ENCODE measurements at regions not wholly inside any gene's neighbourhood (a gene's known extent, or its start where the extent isn't known, plus 50 kb on each side); places are given as distances from the start of the nearest gene placed in this dataset.

GRCh38 chr3:167887096-167887495 is 151.6 kb downstream of the SERPINI1 start:
- FAIRE-seq (no peak), DNase-seq (peak in 2 of 5 donors; percentile 21 to 58)
- intact Hi-C loops (cut with DNase I) = no loop called here

GRCh38 chr3:167886690-167887089 is 151.2 kb downstream of the SERPINI1 start:
- intact Hi-C loops (cut with DNase I) = no loop called here
- H3K9me3 ChIP-seq (ENCODE audit: control insufficient read depth in 2 of 3, insufficient read depth in 1 of 3, low read length in 3 of 3) = no peaks in the 10 kb centered on the region

More at GRCh38 chr3:167887096-167887495, 151.6 kb downstream of the SERPINI1 start:
- H3K4me1 ChIP-seq (ENCODE audit: control insufficient read depth in 2 of 3, insufficient read depth in 2 of 3, low read depth in 1 of 3, low read length in 3 of 3) = no peaks in the 10 kb centered on the region
- H3K9me3 ChIP-seq (ENCODE audit: control insufficient read depth in 2 of 3, insufficient read depth in 1 of 3, low read length in 3 of 3) = no peaks in the 10 kb centered on the region
- H3K4me3 ChIP-seq (ENCODE audit: low read length in 3 of 3) = no peak overlapping the region
- H3K27ac ChIP-seq (ENCODE audit: low read depth in 2 of 2, low read length in 2 of 2) = no peak overlapping the region
- no peak for TF ChIP-seq CTCF (IDR thresholded peaks at IDR 0.05; ENCODE audit: borderline replicate concordance, extremely low read depth, insufficient read depth)
- H3K36me3 ChIP-seq (ENCODE audit: control insufficient read depth in 2 of 3, insufficient read depth in 3 of 3, low read length in 3 of 3) = no peaks in the 10 kb centered on the region
- no peaks in the 10 kb centered on the region for H3K27me3 ChIP-seq (ENCODE audit: control insufficient read depth, insufficient read depth, low read length)
- H3K9ac ChIP-seq (ENCODE audit: low read length in 3 of 3) = no peak overlapping the region

GRCh38 chr3:167885277-167885676 is 149.8 kb downstream of the SERPINI1 start:
- no peaks in the 10 kb centered on the region for H3K27me3 ChIP-seq (ENCODE audit: control insufficient read depth, insufficient read depth, low read length)
- no peak overlapping the region for H3K27ac ChIP-seq (ENCODE audit: low read depth in 2 of 2, low read length in 2 of 2)
- no peaks in the 10 kb centered on the region for H3K36me3 ChIP-seq (ENCODE audit: control insufficient read depth in 2 of 3, insufficient read depth in 3 of 3, low read length in 3 of 3)
- H3K4me1 ChIP-seq (ENCODE audit: control insufficient read depth in 2 of 3, insufficient read depth in 2 of 3, low read depth in 1 of 3, low read length in 3 of 3) = no peaks in the 10 kb centered on the region
- intact Hi-C loops (cut with DNase I) = no loop called here
- no peak overlapping the region for H3K9ac ChIP-seq (ENCODE audit: low read length in 3 of 3)
- TF ChIP-seq CTCF (IDR thresholded peaks at IDR 0.05; ENCODE audit: borderline replicate concordance, extremely low read depth, insufficient read depth) = no peak
- no peak for DNase-seq
- H3K4me3 ChIP-seq (ENCODE audit: low read length in 3 of 3) = no peak overlapping the region
- no peak for FAIRE-seq
- no peaks in the 10 kb centered on the region for H3K9me3 ChIP-seq (ENCODE audit: control insufficient read depth in 2 of 3, insufficient read depth in 1 of 3, low read length in 3 of 3)

More at GRCh38 chr3:167886690-167887089, 151.2 kb downstream of the SERPINI1 start:
- Histone ChIP-seq H3K36me3 (ENCODE audit: control insufficient read depth in 2 of 3, insufficient read depth in 3 of 3, low read length in 3 of 3) (no peaks in the 10 kb centered on the region), H3K4me3 (ENCODE audit: low read length in 3 of 3) (no peak overlapping the region), H3K27ac (ENCODE audit: low read depth in 2 of 2, low read length in 2 of 2) (no peak overlapping the region), H3K27me3 (ENCODE audit: control insufficient read depth, insufficient read depth, low read length) (no peaks in the 10 kb centered on the region), H3K4me1 (ENCODE audit: control insufficient read depth in 2 of 3, insufficient read depth in 2 of 3, low read depth in 1 of 3, low read length in 3 of 3) (no peaks in the 10 kb centered on the region), H3K9ac (ENCODE audit: low read length in 3 of 3) (no peak overlapping the region)
- DNase-seq (no peak), FAIRE-seq (no peak)
- no peak for TF ChIP-seq CTCF (IDR thresholded peaks at IDR 0.05; ENCODE audit: borderline replicate concordance, extremely low read depth, insufficient read depth)

GRCh38 chr3:167884481-167884880 is 149.0 kb downstream of the SERPINI1 start:
- H3K36me3 ChIP-seq (ENCODE audit: control insufficient read depth in 2 of 3, insufficient read depth in 3 of 3, low read length in 3 of 3) = no peaks in the 10 kb centered on the region
- H3K9ac ChIP-seq (ENCODE audit: low read length in 3 of 3) = no peak overlapping the region
- no peaks in the 10 kb centered on the region for H3K27me3 ChIP-seq (ENCODE audit: control insufficient read depth, insufficient read depth, low read length)
- no peak overlapping the region for H3K4me3 ChIP-seq (ENCODE audit: low read length in 3 of 3)
- no peak for DNase-seq
- no peaks in the 10 kb centered on the region for H3K4me1 ChIP-seq (ENCODE audit: control insufficient read depth in 2 of 3, insufficient read depth in 2 of 3, low read depth in 1 of 3, low read length in 3 of 3)
- no peak for FAIRE-seq
- H3K27ac ChIP-seq (ENCODE audit: low read depth in 2 of 2, low read length in 2 of 2) = no peak overlapping the region
- intact Hi-C loops (cut with DNase I) = no loop called here
- no peaks in the 10 kb centered on the region for H3K9me3 ChIP-seq (ENCODE audit: control insufficient read depth in 2 of 3, insufficient read depth in 1 of 3, low read length in 3 of 3)
- TF ChIP-seq CTCF (IDR thresholded peaks at IDR 0.05; ENCODE audit: borderline replicate concordance, extremely low read depth, insufficient read depth) = no peak

Data from kidney (tissue), 13 donors.